Gastrocnemius medialis (tissue), 4 donors: ENCODE measurements at regions not wholly inside any gene's neighbourhood (a gene's known extent, or its start where the extent isn't known, plus 50 kb on each side); places are given as distances from the start of the nearest gene placed in this dataset.

Experiments used
- ATAC-seq, 2 donors: fragments of 150-250 bp; one replicate each; pipeline ENCODE4 v1.9.1; 2016
- DNase-seq, 2 donors: peaks; one replicate each; pipeline ENCODE4 v3.0.0-alpha.2; 2019
- H3K27ac ChIP-seq, 4 donors: fragments of 200-600 bp; sonication (generic); 1 replicate in 1 of 4; 2 replicates in 3 of 4; pipeline ENCODE4 v1.5.1; 2016 to 2018; ENCODE audit warnings: mild to moderate bottlenecking in 2 of 4, moderate library complexity in 1 of 4
- H3K27me3 ChIP-seq, 3 donors: fragments of 200-600 bp; sonication (generic) in 2 of 3; 1 replicate in 1 of 3; 2 replicates in 2 of 3; pipeline versions ENCODE4 v1.5.1 to v1.6.0; 2016 to 2019; ENCODE audit warnings: mild to moderate bottlenecking in 1 of 3, moderate library complexity in 1 of 3
- H3K36me3 ChIP-seq, 2 donors: fragments of 200-600 bp; sonication (generic) in 1 of 2; one replicate each; pipeline ENCODE4 v1.5.1; 2017 to 2018
- H3K4me1 ChIP-seq, 2 donors: fragments of 200-600 bp; sonication (generic) in 1 of 2; one replicate each; pipeline ENCODE4 v1.5.1; 2016 to 2017; ENCODE audit warnings: mild to moderate bottlenecking in 2 of 2
- H3K4me3 ChIP-seq, 4 donors: fragments of 200-600 bp; sonication (generic) in 3 of 4; 1 replicate in 1 of 4; 2 replicates in 3 of 4; pipeline ENCODE4 v1.5.1; 2016 to 2019; ENCODE audit warnings: mild to moderate bottlenecking in 2 of 4
- H3K9me3 ChIP-seq, 3 donors: fragments of 200-600 bp; sonication (generic) in 2 of 3; 1 replicate in 1 of 3; 2 replicates in 2 of 3; pipeline ENCODE4 v1.5.1; 2016 to 2019
- CTCF ChIP-seq, 5 experiments: fragments of 450-650 bp in 3 of 5; fragments of 200-600 bp in 2 of 5; sonication (generic) in 2 of 5; IDR thresholded peaks in 4 of 5; conservative IDR thresholded peaks in 1 of 5; 1 replicate in 4 of 5; 2 replicates in 1 of 5; pipeline ENCODE4 v1.5.1; 2016 to 2019; ENCODE audit warnings: antibody characterized with exemption in 5 of 5, mild to moderate bottlenecking in 3 of 5, moderate library complexity in 3 of 5
- POLR2A ChIP-seq, 2 donors: fragments of 450-650 bp; IDR thresholded peaks; one replicate each; pipeline ENCODE4 v1.6.1; 2017; ENCODE audit warnings: antibody characterized with exemption in 2 of 2, mild to moderate bottlenecking in 2 of 2, moderate library complexity in 2 of 2
- in situ Hi-C, 4 donors: fragments of 200-750 bp; cut with MboI; loops; one replicate each; pipeline versions ENCODE4 v1.15.0 to v1.8.0; 2017; ENCODE audit warnings: low sequenced_read_pairs in 4 of 4
- intact Hi-C: fragments of 100-400 bp; cut with DNase I; formaldehyde crosslinking; loops from one replicate; pipeline ENCODE4 v1.15.1; 2023; ENCODE audit warnings: low total_unique reads

- no peak overlapping the region for H3K4me3 ChIP-seq
- H3K4me1 ChIP-seq, result no peaks in the 10 kb centered on the region
- in situ Hi-C loops (no loop called here), intact Hi-C loops (no loop called here)
- no peaks in the 10 kb centered on the region for H3K36me3 ChIP-seq
- no peak overlapping the region for H3K27ac ChIP-seq
- no peak for ATAC-seq
- no peaks in the 10 kb centered on the region for H3K9me3 ChIP-seq
- TF ChIP-seq CTCF (IDR thresholded peaks at IDR 0.05 in 4 of 5, conservative IDR thresholded peaks at IDR 0.05 in 1 of 5) (no peak), POLR2A (IDR thresholded peaks at IDR 0.05) (no peak)
- no peak for DNase-seq
- no peaks in the 10 kb centered on the region for H3K27me3 ChIP-seq
These were observed 104.7 kb downstream of the PXDC1 start for GRCh38 chr6:3646616-3647362.

DNA sequence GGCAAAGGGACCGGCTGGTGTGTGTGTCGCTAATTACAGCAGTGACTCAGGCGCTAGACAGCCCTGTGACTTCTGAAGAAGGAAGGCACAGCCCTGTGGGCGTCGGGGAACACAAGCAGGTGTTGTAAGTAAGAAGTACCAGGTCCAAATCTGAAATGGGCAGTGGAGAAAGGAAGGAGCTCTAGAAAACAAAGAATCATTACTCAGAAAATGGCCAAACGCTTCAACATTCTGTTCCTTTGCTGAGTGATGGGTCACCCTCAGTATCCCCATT, 106.8 kb downstream of the PXDC1 start:
- TF ChIP-seq POLR2A (IDR thresholded peaks at IDR 0.05), result no peak
- TF ChIP-seq CTCF (IDR thresholded peaks at IDR 0.05 in 4 of 5, conservative IDR thresholded peaks at IDR 0.05 in 1 of 5), result no peak
- intact Hi-C loops (no loop called here), in situ Hi-C loops (no loop called here)
- ATAC-seq (no peak), DNase-seq (no peak)
- Histone ChIP-seq H3K4me3 (no peak overlapping the region), H3K4me1 (no peaks in the 10 kb centered on the region), H3K27me3 (no peaks in the 10 kb centered on the region), H3K36me3 (no peaks in the 10 kb centered on the region), H3K27ac (no peak overlapping the region), H3K9me3 (no peaks in the 10 kb centered on the region)

DNA sequence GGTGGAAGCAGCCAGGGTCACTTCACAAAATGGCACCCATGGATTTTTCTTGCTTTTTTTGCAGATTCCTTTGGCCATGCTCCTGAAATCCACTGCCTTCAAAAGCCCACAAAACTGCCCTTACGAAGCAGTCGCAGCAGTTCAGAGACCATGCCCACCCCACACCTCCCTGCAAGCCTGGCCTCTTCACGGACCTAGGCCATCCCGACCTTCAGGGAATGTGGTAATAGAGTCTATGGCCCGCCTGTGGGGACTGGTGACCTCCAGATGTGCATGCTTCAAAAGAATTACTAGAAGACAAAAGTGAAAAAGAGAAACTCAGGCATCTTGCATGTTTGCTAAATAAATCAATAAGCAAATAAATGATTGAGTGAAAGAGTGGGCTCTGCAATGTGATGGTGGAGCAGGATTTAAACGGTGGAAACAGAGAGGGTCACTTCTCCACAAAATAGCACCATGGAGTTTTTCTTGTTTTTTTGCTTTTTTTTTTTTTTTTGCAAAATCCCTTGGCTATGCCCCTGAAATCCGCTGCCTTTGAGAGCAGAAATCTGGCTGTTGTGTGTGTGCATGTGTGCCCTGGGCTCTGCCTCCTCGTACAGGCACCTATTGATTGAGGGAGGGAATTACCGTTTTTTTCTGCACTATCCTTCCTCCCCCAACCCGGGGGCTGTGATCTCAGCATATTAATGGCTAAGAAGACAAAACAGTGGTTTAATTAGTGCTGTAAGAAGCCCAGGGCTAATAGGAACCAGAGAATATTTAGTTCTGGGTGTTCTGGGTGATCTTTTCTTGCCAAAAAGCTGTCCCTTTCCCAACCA, 107.4 kb downstream of the PXDC1 start:
- no peaks in the 10 kb centered on the region for H3K4me1 ChIP-seq
- H3K36me3 ChIP-seq, result no peaks in the 10 kb centered on the region
- no peaks in the 10 kb centered on the region for H3K9me3 ChIP-seq
- in situ Hi-C loops, result no loop called here
- TF ChIP-seq POLR2A (IDR thresholded peaks at IDR 0.05) (no peak), CTCF (IDR thresholded peaks at IDR 0.05 in 4 of 5, conservative IDR thresholded peaks at IDR 0.05 in 1 of 5) (no peak)
- no peak overlapping the region for H3K27ac ChIP-seq
- intact Hi-C loops, result no loop called here
- no peak overlapping the region for H3K4me3 ChIP-seq
- no peak for ATAC-seq
- no peak for DNase-seq
- no peaks in the 10 kb centered on the region for H3K27me3 ChIP-seq

- DNase-seq (no peak), ATAC-seq (no peak)
- intact Hi-C loops (no loop called here), in situ Hi-C loops (no loop called here)
- H3K4me3 ChIP-seq, result no peak overlapping the region
- no peaks in the 10 kb centered on the region for H3K36me3 ChIP-seq
- no peak overlapping the region for H3K27ac ChIP-seq
- H3K27me3 ChIP-seq, result no peaks in the 10 kb centered on the region
- H3K9me3 ChIP-seq, result no peaks in the 10 kb centered on the region
- no peak for TF ChIP-seq CTCF (IDR thresholded peaks at IDR 0.05 in 4 of 5, conservative IDR thresholded peaks at IDR 0.05 in 1 of 5)
- no peak for TF ChIP-seq POLR2A (IDR thresholded peaks at IDR 0.05)
- no peaks in the 10 kb centered on the region for H3K4me1 ChIP-seq
These were observed 110.6 kb downstream of the PXDC1 start for GRCh38 chr6:3640868-3641267.
